NCI-H524 treated with DMSO at 0.1 percent for 48 hours (cell line): ENCODE measurements at regions not wholly inside any gene's neighbourhood (a gene's known extent, or its start where the extent isn't known, plus 50 kb on each side); places are given as distances from the start of the nearest gene placed in this dataset.

Experiments
- DNase-seq: peaks from one replicate; lab custom pipeline; 2025; lab: John Stamatoyannopoulos, UW

DNA sequence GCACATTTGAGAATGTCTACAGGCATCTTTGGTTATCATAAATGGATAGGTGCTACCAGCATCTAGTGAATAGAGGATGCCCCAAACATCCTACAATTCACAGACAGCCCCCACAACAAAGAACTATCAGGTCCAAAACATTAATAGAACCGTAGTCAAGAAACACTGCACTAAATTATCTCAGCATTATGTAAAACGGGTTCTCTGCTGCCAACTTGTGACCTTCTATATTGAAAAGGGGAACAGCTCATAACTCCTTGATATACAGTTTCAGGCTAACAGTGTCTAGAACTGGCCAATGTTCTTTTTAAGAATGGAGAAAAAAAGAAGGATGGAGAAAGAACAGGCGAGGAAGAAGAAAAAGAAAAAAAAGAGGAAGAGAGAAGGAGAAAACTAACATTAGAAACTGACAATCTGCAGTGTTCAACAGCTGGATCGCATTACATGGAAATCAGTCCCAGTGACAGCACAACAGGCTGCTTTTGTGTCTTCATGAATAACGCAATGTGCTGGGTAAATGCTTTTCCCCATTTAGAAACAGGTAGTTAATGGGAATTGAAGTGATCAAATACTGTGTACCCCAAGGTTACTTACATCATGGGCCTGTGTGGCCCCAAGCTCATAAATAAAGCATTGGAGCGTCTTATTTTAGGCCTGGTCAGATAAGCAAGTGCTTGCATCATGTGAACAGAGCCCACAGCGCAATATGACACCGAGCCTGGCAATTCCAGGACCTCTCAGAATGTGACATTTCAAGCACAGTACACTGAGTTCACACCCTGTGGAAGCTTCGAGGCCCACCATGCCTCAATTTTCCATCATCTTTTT, 339.5 kb downstream of the DHX15 start:
- DNase-seq, result no peak

GRCh38 chr4:24243641-24244040, 340.7 kb downstream of the DHX15 start:
- no peak for DNase-seq

GRCh38 chr4:24241511-24241910, 342.8 kb downstream of the DHX15 start:
- DNase-seq, result no peak

DNA sequence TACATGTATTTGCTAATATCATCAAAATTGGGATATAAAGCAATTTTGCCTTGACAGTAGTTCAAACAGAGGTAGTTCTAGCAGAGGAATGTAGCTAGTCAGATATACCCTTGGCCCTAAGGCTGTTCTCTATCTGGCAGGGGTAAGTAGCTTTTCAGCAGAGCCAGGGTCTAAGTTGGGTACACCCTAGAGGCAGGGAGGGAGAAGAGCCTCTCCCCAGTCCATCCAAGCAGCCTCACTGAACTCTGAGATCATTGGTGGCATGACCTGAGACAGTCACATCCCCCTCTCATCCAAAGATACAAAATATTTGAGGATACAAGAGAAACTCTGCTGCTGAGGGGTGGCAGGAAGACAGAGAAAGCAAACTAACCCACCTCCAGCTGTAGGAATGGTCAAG, 343.7 kb downstream of the DHX15 start:
- DNase-seq, result no peak

DNA sequence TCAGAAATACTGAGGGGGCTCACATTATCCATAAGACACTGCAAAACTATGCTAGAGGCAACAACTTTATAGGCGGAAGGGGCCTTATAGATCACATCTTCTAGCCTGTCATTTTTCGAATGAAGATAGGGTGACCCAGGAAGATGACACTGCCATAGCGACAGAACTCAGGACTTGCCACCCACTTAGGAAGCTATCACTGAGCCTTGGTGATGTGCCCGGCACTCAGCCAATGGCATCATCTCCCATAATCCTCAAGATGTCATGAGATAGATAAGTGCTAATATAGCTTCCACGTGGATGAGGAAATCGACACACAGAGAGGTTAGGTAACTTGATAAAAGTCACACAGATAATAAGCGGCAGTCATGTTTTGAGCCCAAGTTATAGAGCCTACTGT, 346.6 kb downstream of the DHX15 start:
- no peak for DNase-seq

DNA sequence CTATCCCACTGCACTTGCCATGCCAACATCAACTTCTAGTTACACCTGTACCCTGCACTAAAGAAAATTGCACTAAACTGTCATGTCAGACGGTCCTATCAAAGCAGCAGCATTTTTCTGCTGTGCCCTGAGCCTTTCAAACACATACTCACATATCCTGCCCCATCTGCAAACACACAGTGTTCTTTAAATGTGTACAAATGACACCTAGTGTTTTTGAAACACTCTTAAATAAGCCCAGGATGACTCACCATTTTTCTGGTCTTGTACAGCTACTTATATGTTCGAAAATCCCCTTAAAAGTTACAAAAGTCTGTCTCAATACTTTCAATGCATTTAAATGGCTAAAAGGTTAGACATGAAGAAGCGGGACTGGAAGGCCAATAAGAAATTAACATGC, 346.7 kb upstream of the PPARGC1A start:
- DNase-seq, result no peak

DNA sequence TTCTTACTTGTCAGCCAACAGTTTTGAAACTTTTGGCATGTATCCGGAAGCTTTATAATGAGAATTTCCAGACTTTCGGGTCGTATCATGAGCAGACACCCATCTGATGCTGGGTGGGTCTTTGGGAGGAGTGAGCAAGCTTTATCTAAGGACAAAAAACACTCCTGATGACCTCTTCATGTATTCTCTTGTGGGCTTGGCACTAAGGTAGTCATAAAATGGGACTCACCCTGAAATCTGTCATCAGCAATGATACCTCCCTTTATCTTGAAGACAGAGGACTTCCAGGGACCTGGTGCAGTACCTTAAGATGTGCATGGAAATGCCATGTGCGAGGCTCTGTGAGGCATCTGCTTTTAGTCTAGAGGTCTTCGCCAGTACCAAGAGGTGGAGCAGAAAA, 346.3 kb upstream of the PPARGC1A start:
- DNase-seq, result no peak

DNA sequence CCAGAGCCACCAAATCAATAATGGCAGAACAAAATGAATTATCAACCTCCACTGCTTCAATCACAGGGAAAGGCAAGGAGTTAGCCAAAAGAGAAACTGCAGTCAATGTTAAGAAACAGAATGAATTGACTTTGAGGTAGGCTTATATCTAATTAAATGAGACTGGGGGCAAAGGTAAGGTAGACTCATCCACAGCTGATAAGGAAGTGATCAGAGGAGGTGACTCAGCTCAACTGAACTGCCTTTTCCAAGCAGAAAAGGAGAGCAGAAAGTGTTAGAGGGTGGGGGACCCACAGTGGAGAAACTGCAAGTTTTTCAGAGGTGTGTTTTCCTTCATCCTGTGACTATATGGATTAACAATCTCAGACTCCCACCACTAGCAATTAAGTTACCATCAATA, 345.8 kb upstream of the PPARGC1A start:
- no peak for DNase-seq

DNA sequence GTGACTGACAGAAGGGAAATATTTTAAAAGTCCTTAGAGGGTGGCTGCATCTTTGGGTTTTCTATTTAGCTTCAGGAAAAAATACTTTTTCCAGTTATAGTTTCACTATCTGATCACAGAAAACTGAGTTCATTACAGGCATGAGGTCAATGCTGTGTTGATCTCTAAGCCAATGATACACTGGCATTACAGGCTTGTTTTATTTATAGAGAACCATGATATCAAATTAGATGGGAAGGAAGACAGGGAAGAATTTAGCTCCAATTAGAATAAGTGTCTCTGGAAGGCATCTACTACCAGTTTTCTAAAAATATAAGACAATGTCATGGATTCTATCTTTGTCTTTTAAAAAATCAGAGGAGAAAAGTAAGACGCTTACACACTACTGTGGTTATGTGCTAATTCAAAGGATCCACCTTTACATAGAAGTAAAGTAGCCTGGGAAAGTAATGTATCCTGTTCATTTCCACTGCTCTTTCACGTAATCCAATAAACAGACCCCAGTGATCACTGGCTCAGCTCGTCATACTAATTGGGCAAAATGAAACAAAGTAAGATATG, 344.5 kb upstream of the PPARGC1A start:
- DNase-seq, result no peak

DNA sequence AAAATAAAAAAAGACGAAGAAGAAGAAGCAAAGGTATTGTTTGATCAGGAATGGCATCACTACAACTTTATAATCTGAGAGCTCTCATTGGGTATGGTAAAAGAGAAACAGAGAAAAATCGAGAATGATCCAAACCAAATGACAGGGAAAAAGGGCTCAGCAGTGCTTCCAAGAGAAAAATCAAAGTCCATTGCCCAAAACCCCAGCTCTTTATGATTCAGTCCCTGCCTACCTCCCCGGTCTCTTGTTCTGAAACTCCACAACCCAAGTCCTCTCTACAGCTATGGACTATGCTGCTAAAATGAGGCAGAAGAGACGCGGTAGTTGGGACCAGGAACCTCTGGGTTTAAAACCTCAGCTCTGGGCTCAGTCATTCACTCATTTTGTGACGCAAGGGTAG, 341.1 kb upstream of the PPARGC1A start:
- no peak for DNase-seq

DNA sequence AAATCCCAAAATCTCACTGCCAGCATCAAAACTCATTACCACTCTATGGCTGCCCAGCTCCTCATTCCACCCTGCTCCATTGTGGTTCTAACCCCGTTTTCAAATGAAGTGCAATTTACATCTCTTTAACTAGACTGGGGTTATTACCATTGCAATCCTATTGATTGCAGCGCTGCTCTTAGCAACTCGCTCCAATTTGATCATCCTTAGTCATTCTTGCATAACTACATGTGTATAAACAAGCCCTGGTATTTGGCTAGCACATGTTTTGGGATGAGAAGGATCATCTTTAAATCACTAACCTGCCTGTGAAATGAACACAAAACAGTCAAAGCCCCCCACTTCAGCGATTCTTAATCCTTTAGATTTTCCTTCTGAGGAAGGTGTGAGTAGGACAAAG, 340.1 kb upstream of the PPARGC1A start:
- DNase-seq, result no peak

DNA sequence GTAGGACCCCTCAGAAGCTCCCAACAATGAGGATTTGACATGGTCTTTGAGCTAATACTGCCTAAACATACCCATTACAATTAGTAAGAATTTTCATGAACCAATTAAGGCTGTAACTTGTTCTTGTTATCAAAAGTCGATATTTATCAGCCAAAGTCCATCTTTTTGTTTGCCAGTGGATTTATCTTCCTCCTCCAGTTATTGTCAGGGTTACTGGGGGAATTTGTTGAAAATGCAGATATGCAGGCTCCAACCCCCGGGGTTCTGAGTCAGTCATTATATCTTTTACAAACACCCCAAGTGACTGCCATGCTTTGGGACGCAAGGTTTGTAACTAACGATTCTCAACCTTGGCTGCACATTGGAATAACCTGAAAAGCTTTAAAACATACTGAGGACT, 338.8 kb upstream of the PPARGC1A start:
- DNase-seq, result no peak

GRCh38 chr4:24226667-24227066, 336.8 kb upstream of the PPARGC1A start:
- DNase-seq, result no peak

- no peak for DNase-seq
Observed at GRCh38 chr4:24226023-24226422, 336.2 kb upstream of the PPARGC1A start.

GRCh38 chr4:24224446-24224845, 334.6 kb upstream of the PPARGC1A start:
- no peak for DNase-seq

DNA sequence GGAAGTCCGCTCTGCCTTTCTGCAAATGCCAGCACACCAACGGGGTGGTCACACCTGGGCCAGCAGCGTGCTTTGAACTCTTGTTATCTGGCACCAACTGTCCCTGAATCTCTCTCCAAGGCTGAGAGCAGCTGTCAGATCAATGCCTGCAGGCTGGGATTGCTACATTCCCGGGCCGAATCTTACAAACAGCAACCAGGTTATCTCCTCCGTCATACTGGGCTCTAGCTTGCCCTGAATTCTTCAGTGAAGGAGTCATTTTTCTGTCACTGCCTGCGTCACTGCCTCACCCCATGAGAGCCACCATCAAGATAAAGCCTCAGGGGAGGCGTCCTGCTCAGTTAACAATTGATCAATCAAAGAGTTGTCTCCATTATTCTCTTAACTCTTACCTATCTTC, 329.4 kb upstream of the PPARGC1A start:
- no peak for DNase-seq

- DNase-seq, result no peak
Observed at GRCh38 chr4:24218566-24218965, 328.7 kb upstream of the PPARGC1A start.

DNA sequence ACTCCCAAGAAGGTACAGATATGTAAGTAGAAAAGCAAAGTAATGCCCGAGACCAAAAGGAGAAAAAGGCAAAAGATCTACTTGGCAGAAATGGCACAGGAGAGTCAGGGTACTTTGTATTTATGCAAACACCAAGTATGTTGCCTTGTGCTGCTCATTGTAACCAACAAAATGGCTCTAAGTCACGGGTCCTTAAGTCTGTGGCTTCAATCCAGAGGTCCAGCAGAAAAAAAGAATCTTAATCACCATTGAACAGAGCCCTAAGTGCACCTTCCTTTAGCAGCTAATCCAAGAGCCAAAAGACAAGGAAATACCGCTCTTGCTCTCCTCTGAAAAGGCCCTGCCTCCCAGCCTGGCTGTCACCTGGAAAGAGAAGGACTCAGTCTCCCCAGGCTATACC, 324.9 kb upstream of the PPARGC1A start:
- no peak for DNase-seq

DNA sequence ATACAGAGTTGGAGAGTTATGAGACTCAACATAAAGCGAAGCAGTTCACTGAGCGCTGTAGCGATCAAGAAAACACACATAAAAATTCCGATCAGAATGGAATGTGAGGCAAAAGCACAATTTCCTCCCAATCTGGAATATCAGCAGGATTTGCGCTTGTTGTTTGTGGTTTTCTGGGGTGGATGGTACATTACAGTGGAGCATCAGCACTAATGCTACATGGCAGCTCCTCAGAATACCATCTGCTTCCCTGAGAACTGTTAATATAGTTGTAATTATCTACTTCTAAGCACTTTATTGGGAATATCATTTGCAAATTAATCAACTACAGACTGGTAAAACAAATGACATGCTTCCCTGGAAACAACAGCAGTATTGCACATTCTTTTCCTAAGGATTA, 324.1 kb upstream of the PPARGC1A start:
- no peak for DNase-seq

DNA sequence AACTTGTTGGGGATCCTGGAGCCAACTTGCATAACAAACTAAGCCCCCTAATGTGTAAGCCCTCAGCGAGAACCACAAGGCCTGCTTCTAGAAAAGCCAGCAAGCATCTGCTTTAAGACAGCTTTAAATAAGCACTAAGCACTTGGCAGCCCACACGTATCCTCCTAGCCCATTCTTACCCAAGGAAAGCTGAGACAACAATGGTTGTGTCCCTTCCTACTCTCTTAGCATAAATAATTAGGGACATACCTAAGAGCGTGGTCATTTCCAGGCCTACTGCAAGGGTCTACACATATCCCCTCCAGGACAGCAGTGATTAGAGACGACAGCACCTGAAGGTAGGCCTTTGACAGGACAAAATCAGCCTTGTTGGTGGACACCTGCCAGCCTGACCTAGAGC, 322.8 kb upstream of the PPARGC1A start:
- DNase-seq, result no peak

GRCh38 chr4:24211856-24212255, 322.0 kb upstream of the PPARGC1A start:
- DNase-seq, result no peak

GRCh38 chr4:24210332-24210902, 320.6 kb upstream of the PPARGC1A start:
- DNase-seq, result no peak

- no peak for DNase-seq
Observed at GRCh38 chr4:24209906-24210305, 320.1 kb upstream of the PPARGC1A start.

- no peak for DNase-seq
Observed at GRCh38 chr4:24209131-24209530, 319.3 kb upstream of the PPARGC1A start.
